ENCODE measurements at regions not wholly inside any gene's neighbourhood (a gene's known extent, or its start where the extent isn't known, plus 50 kb on each side); places are given as distances from the start of the nearest gene placed in this dataset.
"Not testable (repeated sequence)": the region's sequence is repeated elsewhere in the genome, so short reads cannot be mapped to it uniquely, and the experiment has no call there.

- intact Hi-C loops (cut with micrococcal nuclease) = no loop called here
These were observed 105.2 kb upstream of the OR5AK2 start for GRCh38 chr11:56883371-56883987.

GRCh38 chr11:56876621-56877275, 112.0 kb upstream of the OR5AK2 start:
- intact Hi-C loops (cut with micrococcal nuclease) = no loop called here

GRCh38 chr11:56855217-56855616, 106.7 kb upstream of the OR9G4 start:
- intact Hi-C loops (cut with micrococcal nuclease) = no loop called here

GRCh38 chr11:56852131-56852530, 103.6 kb upstream of the OR9G4 start:
- intact Hi-C loops (cut with micrococcal nuclease) = no loop called here

- intact Hi-C loops (cut with micrococcal nuclease) = loop anchor here (10.0 kb wide), 1 partner anchor 265 kb away; no protein-coding TSS in a partner anchor
These were observed 101.4 kb upstream of the OR9G4 start for GRCh38 chr11:56849852-56850251.

- intact Hi-C loops (cut with micrococcal nuclease) = loop anchor here (10.0 kb wide), 1 partner anchor 266 kb away; no protein-coding TSS in a partner anchor
These were observed 100.8 kb upstream of the OR9G4 start for GRCh38 chr11:56849250-56849649.

- intact Hi-C loops (cut with micrococcal nuclease) = loop anchor here (10.0 kb wide), 1 partner anchor 267 kb away; no protein-coding TSS in a partner anchor
These were observed 99.8 kb upstream of the OR9G4 start for GRCh38 chr11:56848141-56848809.

GRCh38 chr11:56846631-56847576, 98.4 kb upstream of the OR9G4 start:
- intact Hi-C loops (cut with micrococcal nuclease) = loop anchor here (10.0 kb wide), 1 partner anchor 268 kb away; no protein-coding TSS in a partner anchor

- intact Hi-C loops (cut with micrococcal nuclease) = loop anchor here (10.0 kb wide), 1 partner anchor 270 kb away; no protein-coding TSS in a partner anchor
These were observed 96.7 kb upstream of the OR9G4 start for GRCh38 chr11:56845121-56845732.

- intact Hi-C loops (cut with micrococcal nuclease) = loop anchor here (5.0 to 10.0 kb wide), 2 partner anchors 271 to 508 kb away; no protein-coding TSS in a partner anchor
These were observed 95.3 kb upstream of the OR9G4 start for GRCh38 chr11:56843816-56844215.

GRCh38 chr11:56842814-56843794, 94.6 kb upstream of the OR9G4 start:
- intact Hi-C loops (cut with micrococcal nuclease) = loop anchor here (5.0 to 10.0 kb wide), 2 partner anchors 272 to 509 kb away; no protein-coding TSS in a partner anchor

GRCh38 chr11:56841210-56841810, 92.8 kb upstream of the OR9G4 start:
- intact Hi-C loops (cut with micrococcal nuclease) = loop anchor here (1.0 to 10.0 kb wide), 4 partner anchors 273 to 511 kb away; no protein-coding TSS in a partner anchor

- intact Hi-C loops (cut with micrococcal nuclease) = not testable (repeated sequence)
These were observed 78.9 kb upstream of the OR9G4 start for GRCh38 chr11:56827357-56827756.

GRCh38 chr11:56819916-56820315, 71.4 kb upstream of the OR9G4 start:
- intact Hi-C loops (cut with micrococcal nuclease) = loop anchor here (10.0 kb wide), 1 partner anchor 65 kb away; no protein-coding TSS in a partner anchor

GRCh38 chr11:56817661-56818060, 69.2 kb upstream of the OR9G4 start:
- intact Hi-C loops (cut with micrococcal nuclease) = loop anchor here (10.0 kb wide), 1 partner anchor 63 kb away; no protein-coding TSS in a partner anchor

GRCh38 chr11:56816259-56816658, 67.8 kb upstream of the OR9G4 start:
- intact Hi-C loops (cut with micrococcal nuclease) = loop anchor here (10.0 kb wide), 1 partner anchor 61 kb away; no protein-coding TSS in a partner anchor

- intact Hi-C loops (cut with micrococcal nuclease) = no loop called here
These were observed 59.8 kb upstream of the OR9G4 start for GRCh38 chr11:56808326-56808725.

- intact Hi-C loops (cut with micrococcal nuclease) = no loop called here
These were observed 51.3 kb upstream of the OR9G4 start for GRCh38 chr11:56799691-56800210.
